ENCODE measurements at regions not wholly inside any gene's neighbourhood (a gene's known extent, or its start where the extent isn't known, plus 50 kb on each side); places are given as distances from the start of the nearest gene placed in this dataset.
A peak's percentile ranks its signal among the peaks of the same experiment; 100 is the strongest.

DNA sequence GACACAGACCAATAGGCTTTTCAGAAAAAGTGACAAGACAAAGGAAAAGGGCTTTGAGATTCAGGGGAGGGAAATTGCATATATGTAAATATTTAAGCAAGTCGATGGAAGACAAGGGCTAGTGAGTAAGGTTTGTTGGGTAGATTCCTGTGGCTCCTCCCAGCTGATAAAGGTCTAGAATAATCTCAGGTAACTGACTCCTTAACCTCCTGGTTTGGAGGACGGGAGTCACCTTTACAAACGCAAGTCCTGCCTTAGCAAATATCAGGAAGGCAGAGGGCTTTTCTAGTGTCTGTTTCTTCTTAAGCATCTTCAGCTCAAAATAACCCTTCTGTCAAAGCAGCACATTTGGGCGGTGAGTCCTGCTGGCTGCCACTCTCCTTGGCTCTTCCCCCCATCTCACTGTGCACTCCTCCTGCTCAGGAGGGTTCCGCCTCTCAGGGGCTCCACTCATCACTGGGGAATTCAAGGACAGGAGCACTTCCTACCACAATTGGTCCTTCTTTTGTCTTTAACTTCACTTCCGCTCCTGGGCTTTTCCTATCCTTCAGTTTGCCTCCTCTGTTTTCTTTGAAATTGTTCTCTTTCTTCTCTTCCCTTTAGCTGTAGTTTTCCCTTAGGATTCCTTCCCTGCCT lies 496.3 kb upstream of the KLF6 start:
- Histone ChIP-seq H2BK5ac (ENCODE audit: insufficient read length, low read length) (no peak overlapping the region), H2BK20ac (ENCODE audit: low read depth, low read length, poor library complexity, severe bottlenecking) (no peak overlapping the region), H3K27ac (ENCODE audit: insufficient read length, low read depth, low read length) (no peak overlapping the region), H2BK15ac (ENCODE audit: low read depth, low read length) (no peak overlapping the region), H3K23ac (ENCODE audit: insufficient read length, low read depth, low read length) (no peak overlapping the region), H4K91ac (ENCODE audit: insufficient read length, low read depth, low read length) (no peak overlapping the region), H3K4me1 (ENCODE audit: insufficient read depth, low read length) (peaks cover 4% of the 10 kb centered on the region; the same call in 1 of the 2 replicates), H3K9ac (ENCODE audit: extremely low read depth, insufficient read length, low read length) (no peak overlapping the region), H4K20me1 (ENCODE audit: control insufficient read depth, insufficient read depth, insufficient read length) (no peaks in the 10 kb centered on the region), H3K23me2 (ENCODE audit: insufficient read length, low read depth, low read length, poor library complexity, severe bottlenecking) (no peaks in the 10 kb centered on the region), H3K14ac (ENCODE audit: insufficient read depth, low read length) (no peak overlapping the region), H3K9me3 (ENCODE audit: control insufficient read depth, low read depth, low read length) (no peaks in the 10 kb centered on the region), H3K56ac (ENCODE audit: insufficient read length, low read depth, low read length) (no peak overlapping the region), H3K79me2 (ENCODE audit: insufficient read depth, low read length) (no peaks in the 10 kb centered on the region), H4K5ac (ENCODE audit: insufficient read length, low read depth, low read length) (no peak overlapping the region), H3K4ac (ENCODE audit: low read depth, low read length) (no peak overlapping the region), H2AFZ (ENCODE audit: low read length) (no peak overlapping the region), H3K79me1 (ENCODE audit: insufficient read depth, low read depth, low read length, poor library complexity, severe bottlenecking) (no peaks in the 10 kb centered on the region), H3K18ac (ENCODE audit: insufficient read length, low read depth, low read length) (no peak overlapping the region), H3K27me3 (ENCODE audit: insufficient read depth, low read length) (no peaks in the 10 kb centered on the region), H4K8ac (replicated peaks; ENCODE audit: insufficient read length, low read depth, low read length) (no peak overlapping the region), H3T11ph (ENCODE audit: low read length) (no peak overlapping the region), H2BK12ac (ENCODE audit: insufficient read length, low read depth, low read length) (no peak overlapping the region), H2BK120ac (ENCODE audit: low read depth, low read length, poor library complexity, severe bottlenecking) (no peak overlapping the region), H3K4me2 (ENCODE audit: insufficient read depth, insufficient read length, low read length) (no peak overlapping the region), H2AK5ac (ENCODE audit: insufficient read length, low read length) (no peak overlapping the region)
- Mint-ChIP-seq H3K27me3 (ENCODE audit: low read depth) (no peaks in the 10 kb centered on the region), H3K4me1 (peaks cover 12% of the 10 kb centered on the region in 2 experiments), H3K27ac (peak overlapping the region in 1 of 3 experiments; percentile 4; a peak in 2 of 7 replicates), H3K4me3 (no peak overlapping the region; a peak in 1 of 5 replicates), H3K9me3 (no peaks in the 10 kb centered on the region; a peak in 1 of 5 replicates), H3K36me3 (ENCODE audit: insufficient read depth in 1 of 3, low read depth in 3 of 3) (no peaks in the 10 kb centered on the region; a peak in 3 of 7 replicates)
- no CpG with 5 or more reads among the region's 6 CpGs for WGBS (ENCODE audit: extremely low coverage, insufficient read length, low lambda C conversion rate)
- no peak for DNase-seq
- TF ChIP-seq, protein P1, sequence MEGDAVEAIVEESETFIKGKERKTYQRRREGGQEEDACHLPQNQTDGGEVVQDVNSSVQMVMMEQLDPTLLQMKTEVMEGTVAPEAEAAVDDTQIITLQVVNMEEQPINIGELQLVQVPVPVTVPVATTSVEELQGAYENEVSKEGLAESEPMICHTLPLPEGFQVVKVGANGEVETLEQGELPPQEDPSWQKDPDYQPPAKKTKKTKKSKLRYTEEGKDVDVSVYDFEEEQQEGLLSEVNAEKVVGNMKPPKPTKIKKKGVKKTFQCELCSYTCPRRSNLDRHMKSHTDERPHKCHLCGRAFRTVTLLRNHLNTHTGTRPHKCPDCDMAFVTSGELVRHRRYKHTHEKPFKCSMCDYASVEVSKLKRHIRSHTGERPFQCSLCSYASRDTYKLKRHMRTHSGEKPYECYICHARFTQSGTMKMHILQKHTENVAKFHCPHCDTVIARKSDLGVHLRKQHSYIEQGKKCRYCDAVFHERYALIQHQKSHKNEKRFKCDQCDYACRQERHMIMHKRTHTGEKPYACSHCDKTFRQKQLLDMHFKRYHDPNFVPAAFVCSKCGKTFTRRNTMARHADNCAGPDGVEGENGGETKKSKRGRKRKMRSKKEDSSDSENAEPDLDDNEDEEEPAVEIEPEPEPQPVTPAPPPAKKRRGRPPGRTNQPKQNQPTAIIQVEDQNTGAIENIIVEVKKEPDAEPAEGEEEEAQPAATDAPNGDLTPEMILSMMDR (conservative IDR thresholded peaks at IDR 0.05) = no peak
